OCI-LY1 (cell line): ENCODE measurements at regions not wholly inside any gene's neighbourhood (a gene's known extent, or its start where the extent isn't known, plus 50 kb on each side); places are given as distances from the start of the nearest gene placed in this dataset.

Experiments used
- H2AFZ ChIP-seq: fragments of 200-600 bp; sonication (generic), shearing (Covaris generic); 2 replicates; pipeline ENCODE4 v1.6.0; 2014; ENCODE audit warnings: antibody characterized with exemption, mild to moderate bottlenecking, low read length
- H3F3A ChIP-seq: fragments of 200-600 bp; sonication (generic), shearing (Covaris generic); 2 replicates; pipeline ENCODE4 v1.6.0; 2014; ENCODE audit warnings: mild to moderate bottlenecking, antibody characterized with exemption, low read length, moderate library complexity; ENCODE audit not compliant: insufficient read depth
- H3K27ac ChIP-seq: fragments of 200-600 bp; sonication (generic); 2 replicates; pipeline ENCODE4 v1.5.1; 2014; ENCODE audit warnings: low read length, mixed run types, mild to moderate bottlenecking, low read depth; ENCODE audit not compliant: poor library complexity, severe bottlenecking
- H3K27me3 ChIP-seq: fragments of 200-600 bp; sonication (generic); 2 replicates; pipeline ENCODE4 v1.6.0; 2014; ENCODE audit warnings: antibody characterized with exemption, mild to moderate bottlenecking, low read length, moderate library complexity; ENCODE audit not compliant: insufficient read depth
- H3K36me3 ChIP-seq: fragments of 200-600 bp; sonication (generic); 2 replicates; pipeline ENCODE4 v1.6.1; 2014; ENCODE audit warnings: mild to moderate bottlenecking, antibody characterized with exemption, low read length, moderate library complexity, mixed read lengths; ENCODE audit not compliant: insufficient read depth
- H3K4me1 ChIP-seq: fragments of 200-600 bp; sonication (generic); 2 replicates; pipeline ENCODE4 v1.5.1; 2014; ENCODE audit warnings: mild to moderate bottlenecking, low read length, moderate library complexity; ENCODE audit not compliant: insufficient read depth, severe bottlenecking
- H3K4me2 ChIP-seq: fragments of 200-600 bp; sonication (generic), shearing (Covaris generic); 2 replicates; pipeline ENCODE4 v1.6.1; 2014; ENCODE audit warnings: low read length
- H3K4me3 ChIP-seq: fragments of 200-600 bp; sonication (generic); 2 replicates; pipeline ENCODE4 v1.5.1; 2014; ENCODE audit warnings: low read length, low read depth, mild to moderate bottlenecking, mixed read lengths; ENCODE audit not compliant: poor library complexity, severe bottlenecking
- H3K79me2 ChIP-seq: fragments of 200-600 bp; shearing (Covaris generic); 2 replicates; pipeline ENCODE4 v1.6.1; 2016; ENCODE audit warnings: mixed run types, low read length, mixed read lengths; ENCODE audit not compliant: insufficient read depth
- H3K9ac ChIP-seq: fragments of 200-600 bp; sonication (generic), shearing (Covaris generic); 2 replicates; pipeline ENCODE4 v1.6.1; 2014; ENCODE audit warnings: mild to moderate bottlenecking, low read length, mixed read lengths
- H3K9me2 ChIP-seq: fragments of 200-600 bp; sonication (generic), shearing (Covaris generic); 2 replicates; pipeline ENCODE4 v1.6.1; 2014; ENCODE audit warnings: low read depth, mild to moderate bottlenecking, low read length, mixed read lengths
- H3K9me3 ChIP-seq: fragments of 200-600 bp; shearing (Covaris generic); 2 replicates; pipeline ENCODE4 v1.6.1; 2014; ENCODE audit warnings: low read length, mixed read lengths
- H4K20me1 ChIP-seq: fragments of 200-600 bp; sonication (generic), shearing (Covaris generic); 2 replicates; pipeline ENCODE4 v1.6.0; 2016; ENCODE audit warnings: mild to moderate bottlenecking, low read length; ENCODE audit not compliant: insufficient read depth
- CTCF ChIP-seq: fragments of 200-600 bp; sonication (generic), shearing (Covaris generic); IDR thresholded peaks from 2 replicates; pipeline ENCODE4 v1.5.1; 2017; ENCODE audit warnings: mild to moderate bottlenecking, antibody characterized with exemption, low read length, moderate library complexity, mixed read lengths
- EZH2 ChIP-seq: fragments of 200-600 bp; sonication (generic), shearing (Covaris generic); IDR thresholded peaks from 2 replicates; pipeline ENCODE4 v1.8.0; 2017; ENCODE audit warnings: borderline replicate concordance, mixed run types, mild to moderate bottlenecking, antibody characterized with exemption, low read length, moderate library complexity, mixed read lengths

GRCh38 chr3:154059833-154060232 lies 61.4 kb upstream of the ARHGEF26 start:
- Histone ChIP-seq H3K4me2 (no peak overlapping the region), H3K9ac (no peak overlapping the region), H2AFZ (no peak overlapping the region), H3K9me2 (0 out of 2 replicates have a peak, but pooled peaks cover 2% of the 10 kb centered on the region), H3K9me3 (no peaks in the 10 kb centered on the region), H3K27ac (no peak overlapping the region), H3K27me3 (no peaks in the 10 kb centered on the region), H3K4me3 (no peak overlapping the region), H3K4me1 (no peaks in the 10 kb centered on the region), H3K79me2 (no peaks in the 10 kb centered on the region), H4K20me1 (no peaks in the 10 kb centered on the region), H3K36me3 (no peaks in the 10 kb centered on the region), H3F3A (no peaks in the 10 kb centered on the region)
- TF ChIP-seq EZH2, result no peak
- TF ChIP-seq CTCF, result no peak

- H2AFZ ChIP-seq, result no peak overlapping the region
- H3K4me3 ChIP-seq, result no peak overlapping the region
- H3K9me2 ChIP-seq, result 0 out of 2 replicates have a peak, but pooled peaks cover under 1% of the 10 kb centered on the region
- H3K27ac ChIP-seq, result no peak overlapping the region
- no peaks in the 10 kb centered on the region for H3K4me1 ChIP-seq
- H3K79me2 ChIP-seq, result no peaks in the 10 kb centered on the region
- no peaks in the 10 kb centered on the region for H3K36me3 ChIP-seq
- no peaks in the 10 kb centered on the region for H3K27me3 ChIP-seq
- no peaks in the 10 kb centered on the region for H4K20me1 ChIP-seq
- H3K9ac ChIP-seq, result no peak overlapping the region
- no peak overlapping the region for H3K4me2 ChIP-seq
- no peak for TF ChIP-seq EZH2
- no peak for TF ChIP-seq CTCF
- no peaks in the 10 kb centered on the region for H3K9me3 ChIP-seq
- no peaks in the 10 kb centered on the region for H3F3A ChIP-seq
These were observed 60.8 kb upstream of the ARHGEF26 start for GRCh38 chr3:154060238-154061000.

GRCh38 chr3:154061001-154061370 lies 60.2 kb upstream of the ARHGEF26 start:
- Histone ChIP-seq H3K9me2 (no peaks in the 10 kb centered on the region), H3K79me2 (no peaks in the 10 kb centered on the region), H3K4me1 (no peaks in the 10 kb centered on the region), H3K27ac (no peak overlapping the region), H3K9me3 (no peaks in the 10 kb centered on the region), H3K4me3 (no peak overlapping the region), H4K20me1 (no peaks in the 10 kb centered on the region), H3K4me2 (no peak overlapping the region), H3K36me3 (no peaks in the 10 kb centered on the region), H3K27me3 (no peaks in the 10 kb centered on the region), H3K9ac (no peak overlapping the region), H3F3A (no peaks in the 10 kb centered on the region), H2AFZ (no peak overlapping the region)
- TF ChIP-seq CTCF (no peak), EZH2 (no peak)
